ENCODE measurements at regions not wholly inside any gene's neighbourhood (a gene's known extent, or its start where the extent isn't known, plus 50 kb on each side); places are given as distances from the start of the nearest gene placed in this dataset.

DNA sequence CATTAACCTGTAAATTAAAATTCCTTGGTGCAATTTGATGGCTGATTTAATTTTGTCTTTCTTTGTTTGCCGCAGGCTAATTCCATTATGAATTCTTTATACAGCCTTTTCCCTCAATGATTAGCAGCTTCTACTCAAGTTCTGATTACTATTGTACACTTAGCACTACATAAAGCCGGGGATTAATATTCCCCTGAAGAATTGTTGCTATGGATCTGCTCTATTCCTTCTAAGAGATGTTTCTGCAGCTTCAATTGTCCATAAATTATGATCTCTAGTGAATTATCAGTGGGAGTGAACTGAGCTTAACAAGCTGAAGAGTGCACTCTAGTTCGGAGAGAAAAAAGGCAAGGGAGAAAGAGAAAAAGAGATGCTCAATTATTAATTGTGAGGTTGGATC, 433.7 kb upstream of the SPRED2 start:
- TF ChIP-seq, protein P1, sequence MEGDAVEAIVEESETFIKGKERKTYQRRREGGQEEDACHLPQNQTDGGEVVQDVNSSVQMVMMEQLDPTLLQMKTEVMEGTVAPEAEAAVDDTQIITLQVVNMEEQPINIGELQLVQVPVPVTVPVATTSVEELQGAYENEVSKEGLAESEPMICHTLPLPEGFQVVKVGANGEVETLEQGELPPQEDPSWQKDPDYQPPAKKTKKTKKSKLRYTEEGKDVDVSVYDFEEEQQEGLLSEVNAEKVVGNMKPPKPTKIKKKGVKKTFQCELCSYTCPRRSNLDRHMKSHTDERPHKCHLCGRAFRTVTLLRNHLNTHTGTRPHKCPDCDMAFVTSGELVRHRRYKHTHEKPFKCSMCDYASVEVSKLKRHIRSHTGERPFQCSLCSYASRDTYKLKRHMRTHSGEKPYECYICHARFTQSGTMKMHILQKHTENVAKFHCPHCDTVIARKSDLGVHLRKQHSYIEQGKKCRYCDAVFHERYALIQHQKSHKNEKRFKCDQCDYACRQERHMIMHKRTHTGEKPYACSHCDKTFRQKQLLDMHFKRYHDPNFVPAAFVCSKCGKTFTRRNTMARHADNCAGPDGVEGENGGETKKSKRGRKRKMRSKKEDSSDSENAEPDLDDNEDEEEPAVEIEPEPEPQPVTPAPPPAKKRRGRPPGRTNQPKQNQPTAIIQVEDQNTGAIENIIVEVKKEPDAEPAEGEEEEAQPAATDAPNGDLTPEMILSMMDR (IDR thresholded peaks at IDR 0.05): no peak
- TF ChIP-seq POLR2A (IDR thresholded peaks at IDR 0.05): no peak

All from Peyer's patch (tissue), 4 donors.